ENCODE measurements at regions not wholly inside any gene's neighbourhood (a gene's known extent, or its start where the extent isn't known, plus 50 kb on each side); places are given as distances from the start of the nearest gene placed in this dataset.

DNA sequence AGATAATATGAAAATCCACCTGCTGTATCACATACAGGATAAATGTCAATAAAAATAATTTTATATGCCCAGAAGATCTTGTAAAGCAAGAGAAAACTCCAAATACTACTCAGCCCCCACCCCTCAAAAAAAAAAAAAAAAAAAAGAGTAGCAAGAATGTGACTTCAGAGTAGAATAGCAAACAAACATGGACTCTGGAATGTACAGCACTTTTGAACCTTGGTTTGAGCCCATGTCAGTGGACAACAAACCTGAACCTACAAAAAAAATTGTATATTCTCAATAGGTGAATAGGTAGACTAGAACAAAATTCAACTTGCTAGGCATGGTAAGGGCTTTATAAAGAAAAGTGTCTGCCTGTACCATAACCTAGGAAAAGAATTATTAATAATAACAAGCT is 428.0 kb downstream of the SLITRK6 start:
- DNase-seq = no peak

DNA sequence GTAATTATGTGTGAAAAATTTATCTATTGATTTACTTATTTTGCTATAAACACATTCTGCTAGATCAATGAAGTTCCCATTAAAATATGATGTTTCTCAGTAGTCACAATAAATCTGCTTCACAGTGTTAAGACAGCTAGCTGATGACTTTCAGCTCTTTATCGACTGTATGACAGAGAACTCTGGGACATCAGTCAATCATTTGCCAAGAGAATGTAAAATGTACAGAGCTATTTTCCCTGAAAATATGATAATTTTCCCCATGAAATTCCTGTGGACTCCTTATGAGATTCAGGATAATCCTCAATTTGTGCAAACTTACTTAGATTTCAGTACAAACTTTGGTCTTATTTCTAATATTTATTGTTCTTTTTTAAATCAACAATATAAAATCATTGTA is 430.5 kb downstream of the SLITRK6 start:
- no peak for DNase-seq

DNA sequence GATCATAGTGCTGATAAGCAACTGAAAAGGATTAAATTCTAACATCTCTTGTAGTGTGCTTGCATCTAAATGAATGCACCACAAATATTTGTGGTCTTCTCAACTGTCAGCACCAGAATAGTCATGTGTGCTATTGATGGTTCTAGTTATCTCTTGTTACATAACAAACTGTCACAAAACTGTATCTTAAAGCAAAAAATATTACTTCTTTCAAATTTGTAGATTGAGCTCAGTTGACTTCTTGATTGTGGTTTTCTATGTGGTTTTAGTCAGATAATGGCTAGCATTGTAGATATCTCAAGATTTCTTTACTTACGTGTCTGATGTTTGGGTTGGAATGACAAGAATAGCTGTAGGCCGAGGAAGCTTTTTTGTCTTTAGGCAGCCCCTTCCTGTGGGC is 431.3 kb downstream of the SLITRK6 start:
- DNase-seq = no peak

DNA sequence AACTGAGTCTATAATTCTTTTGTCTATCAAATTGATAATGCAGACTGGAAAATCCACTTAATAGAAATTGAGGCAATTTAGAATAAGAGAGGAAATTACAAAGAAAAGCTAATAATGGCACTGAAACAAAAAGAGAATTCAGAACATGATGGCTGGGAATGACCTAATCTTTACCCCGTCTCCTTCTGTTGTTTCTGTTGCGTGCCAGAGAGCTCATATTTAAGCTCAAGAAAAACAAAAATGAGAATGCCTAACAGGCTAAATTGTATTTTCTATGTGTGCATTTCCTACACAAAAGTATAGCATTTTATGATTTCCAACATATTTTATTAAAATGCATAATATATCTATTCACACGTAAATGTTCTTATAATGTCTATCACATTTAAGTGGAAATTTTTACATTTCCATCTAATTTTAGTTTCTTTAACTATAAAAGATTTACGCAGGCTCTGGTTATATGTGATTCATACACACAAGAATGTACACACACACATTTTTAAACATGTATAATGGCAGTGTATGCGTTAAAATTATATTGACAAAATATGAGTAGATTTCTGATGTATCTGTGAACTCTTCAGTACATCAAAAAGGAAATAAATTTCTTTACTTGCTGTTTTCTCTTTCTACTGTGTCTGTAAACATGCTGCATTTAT is 432.3 kb downstream of the SLITRK6 start:
- no peak for DNase-seq

DNA sequence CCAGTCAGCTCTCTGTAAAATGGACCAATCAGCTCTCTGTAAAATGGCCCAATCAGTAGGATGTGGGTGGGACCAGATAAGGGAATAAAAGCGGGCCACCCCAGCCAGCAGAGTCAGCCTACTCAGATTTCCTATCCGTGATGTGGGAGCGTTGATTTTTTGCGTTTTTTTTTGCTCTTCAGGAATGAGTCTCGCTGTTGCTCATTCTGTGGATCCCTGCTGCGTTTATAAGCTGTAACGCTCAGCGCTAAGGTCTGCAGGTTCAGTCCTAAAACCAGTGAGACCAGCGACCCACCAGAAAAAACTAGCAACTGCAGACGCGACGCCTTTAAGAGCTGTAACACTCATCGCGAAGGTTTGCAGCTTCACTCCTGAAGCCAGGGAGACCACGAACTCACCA is 435.7 kb downstream of the SLITRK6 start:
- no peak for DNase-seq

DNA sequence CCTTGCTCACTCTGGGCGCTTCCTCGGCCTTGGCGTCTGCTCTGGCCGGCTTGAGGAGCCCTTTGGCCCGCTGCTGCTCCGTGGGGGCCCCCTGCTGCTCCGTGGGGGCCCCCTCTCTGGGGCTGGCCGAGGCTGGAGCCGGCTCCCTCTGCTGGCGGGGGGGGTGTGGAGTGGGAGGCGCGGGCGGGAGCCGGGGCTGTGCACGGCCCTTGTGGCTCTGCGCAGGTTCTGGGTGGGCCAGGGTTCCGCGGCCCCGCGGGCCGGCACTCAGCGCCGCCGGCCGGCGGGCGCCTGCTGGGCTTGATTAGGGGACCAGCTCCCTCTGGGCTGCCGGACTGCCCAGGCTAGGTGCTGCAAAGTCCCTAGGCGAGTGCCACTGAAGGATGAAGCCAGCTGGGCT is 436.2 kb downstream of the SLITRK6 start:
- DNase-seq = no peak

DNA sequence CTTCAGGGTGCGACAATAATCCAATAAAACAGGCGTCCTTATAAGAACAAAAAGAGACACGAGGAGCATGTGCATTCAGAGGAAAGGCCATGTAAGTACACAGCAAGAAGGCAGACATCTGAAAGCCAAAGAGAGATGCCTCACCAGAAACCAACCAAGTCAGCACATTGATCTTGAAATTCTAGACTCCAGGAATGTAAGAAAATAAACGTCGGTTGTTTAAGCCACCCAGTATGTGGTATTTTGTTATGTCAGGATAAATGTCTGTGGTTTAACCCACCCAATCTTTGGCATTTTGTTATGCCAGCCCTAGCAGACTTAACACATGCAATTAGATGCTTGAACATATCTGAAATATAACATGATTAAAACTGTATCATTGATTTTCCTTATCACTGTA is 452.0 kb downstream of the SLITRK6 start:
- DNase-seq = no peak

DNA sequence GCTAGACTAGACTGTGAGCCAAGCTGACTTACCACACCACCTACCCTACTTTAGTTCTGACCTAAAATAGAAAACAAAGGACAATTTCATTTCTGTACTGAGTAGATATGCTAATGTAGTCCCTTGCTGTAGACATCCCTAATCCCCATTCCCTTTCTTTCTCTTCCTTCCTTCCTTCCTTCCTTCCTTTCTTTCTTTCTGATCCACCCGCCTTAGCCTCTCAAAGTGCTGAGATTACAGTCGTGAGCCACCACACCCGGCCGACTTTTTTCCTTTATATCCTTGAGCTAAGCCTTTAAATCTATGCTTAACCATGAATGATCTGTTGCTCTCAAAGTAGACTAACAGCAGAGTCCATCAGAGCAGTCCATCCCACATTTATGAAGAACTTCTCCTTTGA is 465.0 kb downstream of the SLITRK6 start:
- DNase-seq = no peak

DNA sequence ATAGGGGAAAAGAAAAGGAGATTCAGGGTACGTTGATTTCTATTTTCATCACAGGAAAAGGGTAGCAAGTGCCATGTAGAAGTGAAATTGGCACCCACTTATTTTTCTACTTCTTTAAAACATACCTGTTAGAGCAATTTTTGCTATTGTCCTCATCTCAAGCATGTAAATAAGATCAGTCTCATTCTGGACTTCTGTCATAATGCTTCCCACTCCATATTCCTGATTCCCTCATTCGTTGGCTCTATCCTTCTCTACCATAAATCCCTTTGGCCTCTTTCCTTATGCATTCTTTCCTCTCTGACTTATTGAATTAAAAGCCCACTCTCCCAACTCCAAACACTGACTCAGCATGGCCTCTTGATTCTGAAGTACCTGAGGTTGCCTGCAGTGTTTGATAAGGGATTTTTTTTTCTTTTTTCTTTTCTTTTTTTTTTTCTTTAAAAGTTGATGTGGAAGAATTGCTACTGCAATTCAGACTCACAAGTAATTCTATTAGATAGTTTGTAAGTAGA is 465.7 kb downstream of the SLITRK6 start:
- no peak for DNase-seq

DNA sequence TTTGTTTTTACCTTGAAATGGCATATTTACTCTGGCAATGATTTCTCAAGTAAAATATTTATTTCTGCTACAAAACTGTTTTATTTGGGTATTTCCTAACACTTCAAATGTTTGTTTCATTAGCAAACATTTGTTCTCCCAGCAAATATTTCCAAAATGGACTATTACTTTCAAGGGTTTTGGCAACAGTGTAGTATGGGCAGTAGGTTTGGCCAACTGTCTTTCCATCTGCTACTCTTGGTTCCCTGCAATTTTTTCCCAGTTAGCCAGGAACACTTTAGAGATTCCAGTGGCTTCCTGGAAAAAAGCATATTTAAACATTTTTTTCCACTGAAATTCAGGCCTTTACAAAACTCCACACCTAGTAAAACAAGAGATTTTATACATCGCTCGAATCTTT is 466.6 kb downstream of the SLITRK6 start:
- DNase-seq = no peak

DNA sequence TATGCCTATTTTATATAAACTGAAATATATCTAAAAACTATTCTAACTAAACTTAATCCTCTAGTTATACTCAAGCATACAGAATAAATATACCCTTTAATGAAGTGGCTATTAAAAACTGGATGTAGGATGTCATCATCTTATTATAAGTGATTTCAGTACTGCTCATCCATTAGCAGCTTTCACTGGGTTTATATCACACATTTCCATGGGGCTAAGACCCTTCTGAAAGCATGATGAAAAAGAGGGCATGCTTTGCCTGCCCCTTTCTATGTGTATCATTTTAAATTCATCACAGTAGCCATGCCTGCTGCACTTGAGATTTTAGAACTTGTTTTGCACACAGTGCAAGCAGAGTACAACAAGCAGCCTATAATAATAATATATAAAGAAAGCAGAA is 477.5 kb downstream of the SLITRK6 start:
- no peak for DNase-seq

DNA sequence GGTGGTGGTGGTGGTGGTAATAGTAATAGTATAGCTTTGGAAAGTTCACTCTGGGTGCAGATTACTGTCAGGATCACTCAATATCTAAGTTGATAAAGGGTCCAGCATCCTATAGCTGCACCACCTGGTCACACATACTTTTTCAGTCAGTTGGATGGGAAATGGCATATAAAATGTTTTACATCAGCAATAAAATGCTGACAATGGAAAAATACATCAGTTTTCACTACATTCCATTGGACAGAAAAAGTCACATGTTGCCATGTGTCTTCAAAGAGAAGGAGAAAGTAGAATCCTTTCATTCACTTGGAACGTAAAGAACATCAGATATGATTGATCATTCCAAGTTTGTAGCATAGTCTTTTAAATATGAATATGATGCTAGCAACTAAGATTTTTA is 481.4 kb downstream of the SLITRK6 start:
- DNase-seq = no peak

DNA sequence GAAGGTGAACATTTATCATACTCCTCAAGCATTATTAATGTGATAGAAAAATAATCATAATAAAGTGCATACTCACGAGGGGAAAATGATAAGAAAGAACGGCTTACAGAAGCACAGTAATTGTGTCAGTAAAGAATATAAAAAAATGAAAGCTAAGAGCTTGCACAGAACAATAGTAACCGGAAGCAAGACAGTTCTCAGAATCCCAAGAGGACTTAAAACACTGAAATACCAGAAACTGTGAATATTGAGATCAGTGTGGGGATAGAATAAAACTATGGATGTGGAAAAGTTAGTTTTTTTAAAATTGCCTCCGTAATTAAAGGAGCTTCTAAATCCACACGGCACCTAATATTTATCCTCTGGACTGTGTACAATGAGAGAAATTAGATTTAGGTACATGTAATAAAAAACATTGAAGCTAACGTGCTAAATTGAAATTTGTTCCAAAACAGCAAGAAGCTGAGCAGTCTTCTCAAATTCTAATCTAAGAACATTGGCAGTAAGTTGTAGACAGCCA is 482.7 kb downstream of the SLITRK6 start:
- no peak for DNase-seq

DNA sequence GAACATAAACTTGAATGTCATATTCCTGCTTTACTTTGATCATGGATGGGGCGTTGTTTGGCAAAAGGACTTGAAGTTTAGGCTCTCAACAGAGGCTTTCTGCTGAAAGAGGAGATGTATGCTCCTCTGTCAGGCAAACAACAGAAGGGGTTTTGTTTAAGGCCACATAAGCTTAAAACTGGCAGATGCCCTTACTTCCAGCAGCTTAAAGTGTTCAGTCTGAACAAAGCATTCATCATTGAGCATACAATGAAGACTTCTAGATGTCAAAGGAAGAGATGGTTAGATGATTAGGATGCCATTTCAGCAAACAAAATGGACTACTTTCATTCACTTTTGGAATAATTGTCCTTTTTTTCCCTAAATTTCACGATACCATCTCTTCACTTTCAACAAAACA is 484.5 kb downstream of the SLITRK6 start:
- DNase-seq = no peak

DNA sequence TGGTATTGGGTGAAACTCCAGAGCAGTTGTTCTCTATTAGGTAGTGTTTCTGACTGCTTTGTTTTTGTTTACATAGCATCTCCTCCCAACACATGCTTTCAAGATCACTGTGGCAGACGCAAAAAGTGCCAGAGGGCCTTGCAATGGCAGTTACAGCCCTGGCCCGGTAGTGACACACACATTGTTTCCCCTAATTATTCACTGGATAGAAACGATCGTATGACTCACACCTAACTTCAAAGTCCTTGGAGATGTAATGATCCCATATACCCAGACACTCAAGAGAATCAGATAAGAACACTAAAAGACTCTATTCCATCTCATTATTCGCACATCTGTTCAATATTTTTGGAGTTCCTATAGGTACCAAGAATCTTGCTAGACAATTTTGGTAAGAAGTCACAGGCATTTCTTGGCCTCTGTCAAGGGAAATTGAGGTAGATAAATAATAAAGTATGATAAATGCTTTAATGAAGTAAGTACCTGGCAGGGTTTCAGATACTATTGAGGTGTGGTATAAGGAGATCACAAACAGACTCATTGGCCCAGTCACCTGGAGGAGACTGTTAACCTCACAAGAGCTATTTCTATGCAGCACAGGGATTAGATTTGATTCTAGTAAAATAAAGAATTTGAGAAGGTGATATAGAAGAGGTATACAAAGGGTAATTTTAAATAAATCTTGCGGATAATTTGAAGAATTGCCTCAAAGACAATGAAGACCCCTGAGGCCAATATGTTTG is 485.3 kb downstream of the SLITRK6 start:
- DNase-seq = no peak

DNA sequence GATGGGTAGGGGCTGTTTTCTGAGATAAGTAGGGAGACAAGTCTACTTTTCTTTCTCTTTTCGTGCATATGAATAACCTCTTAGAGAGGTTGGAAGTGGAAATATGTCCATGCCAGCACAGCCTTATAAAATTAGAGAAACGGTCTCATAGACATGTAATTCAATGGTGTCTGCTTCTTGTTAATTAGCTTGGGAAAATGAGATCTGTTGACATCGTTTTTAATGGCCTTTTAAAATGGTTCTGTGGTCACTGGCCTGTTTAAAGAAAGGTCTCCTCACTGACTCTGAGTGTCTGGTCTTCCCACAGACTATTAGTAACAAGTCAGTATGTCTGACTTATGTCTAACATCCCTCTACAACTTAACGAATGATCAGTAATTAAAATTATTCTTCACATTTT is 487.1 kb downstream of the SLITRK6 start:
- no peak for DNase-seq

DNA sequence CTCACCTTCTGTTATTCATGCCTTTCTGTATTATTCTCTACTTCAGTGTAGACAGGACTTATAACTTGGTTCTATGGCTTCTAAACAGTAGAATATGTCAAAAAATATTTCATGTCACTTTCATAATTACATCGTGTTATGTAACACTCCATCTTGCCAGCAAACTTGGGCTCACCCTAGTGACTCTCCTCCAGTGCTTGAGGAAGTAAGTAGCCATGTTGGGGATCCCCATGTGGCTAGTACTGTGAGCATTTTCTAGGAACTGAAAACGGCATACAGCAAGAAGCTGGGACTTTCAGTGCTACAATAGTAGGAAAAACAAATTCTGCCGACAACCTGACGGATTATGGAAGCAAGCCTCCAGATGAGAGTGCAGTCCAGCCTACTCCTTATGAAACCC is 495.6 kb downstream of the SLITRK6 start:
- no peak for DNase-seq

DNA sequence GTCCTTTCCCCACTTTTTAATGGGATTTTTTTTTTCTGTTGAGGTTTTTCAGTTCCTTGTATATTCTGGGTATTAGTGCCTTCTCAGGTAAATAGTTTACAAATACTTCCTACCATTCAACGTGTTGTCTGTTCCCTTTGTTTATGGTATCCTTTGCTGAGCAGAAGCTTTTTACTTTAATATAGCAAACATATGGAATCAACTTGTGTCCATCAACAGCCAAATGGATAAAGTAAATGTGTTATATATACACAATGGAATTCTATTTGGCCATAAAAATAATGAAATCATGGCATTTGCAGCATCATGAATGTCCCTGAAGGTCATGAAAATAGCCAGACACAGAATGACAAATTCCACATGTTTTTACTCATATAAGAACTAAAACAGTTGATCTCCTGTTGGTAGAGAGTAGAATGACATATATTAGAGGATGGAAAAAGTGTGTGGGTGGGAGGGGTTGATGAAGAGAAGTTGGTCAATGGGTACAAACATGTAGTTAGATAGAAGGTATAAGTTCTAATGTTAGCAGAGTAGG is 500.8 kb downstream of the SLITRK6 start:
- no peak for DNase-seq

DNA sequence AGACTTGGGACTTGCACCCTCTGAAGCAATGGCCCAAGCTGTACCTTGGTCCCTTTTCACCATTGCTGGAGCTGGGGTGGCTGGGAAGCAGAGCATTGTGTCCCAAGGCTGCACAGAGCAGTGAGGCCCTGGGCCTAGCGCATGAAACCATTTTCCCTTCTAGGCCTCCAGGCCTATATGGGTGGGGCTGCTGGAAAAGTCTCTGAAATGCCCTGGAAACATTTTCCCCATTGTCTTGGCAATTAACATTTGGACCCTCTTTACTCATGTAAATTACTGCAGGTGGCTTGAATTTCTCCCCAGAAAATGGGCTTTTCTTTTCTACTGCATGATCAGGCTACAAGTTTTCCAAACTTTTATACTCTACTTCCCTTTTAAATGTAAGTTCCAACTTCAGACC is 510.5 kb downstream of the SLITRK6 start:
- DNase-seq = no peak

DNA sequence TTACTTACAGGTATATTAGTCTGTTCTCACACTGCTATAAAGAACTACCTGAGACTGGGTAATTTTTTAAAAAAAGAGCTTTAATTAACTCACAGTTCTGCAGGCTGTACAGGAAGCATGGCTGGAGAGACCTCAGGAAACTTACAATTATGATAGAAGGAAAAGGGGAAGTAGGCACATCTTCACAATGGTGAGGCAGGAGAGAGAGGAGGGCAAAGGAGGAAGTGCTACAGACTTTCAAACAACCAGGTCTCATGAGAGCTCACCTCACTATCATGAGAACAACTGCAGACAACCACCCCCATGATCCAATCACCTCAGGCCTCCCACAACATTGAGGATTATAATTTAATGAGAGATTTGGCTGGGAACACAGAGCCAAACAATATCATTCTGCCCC is 511.7 kb downstream of the SLITRK6 start:
- no peak for DNase-seq

DNA sequence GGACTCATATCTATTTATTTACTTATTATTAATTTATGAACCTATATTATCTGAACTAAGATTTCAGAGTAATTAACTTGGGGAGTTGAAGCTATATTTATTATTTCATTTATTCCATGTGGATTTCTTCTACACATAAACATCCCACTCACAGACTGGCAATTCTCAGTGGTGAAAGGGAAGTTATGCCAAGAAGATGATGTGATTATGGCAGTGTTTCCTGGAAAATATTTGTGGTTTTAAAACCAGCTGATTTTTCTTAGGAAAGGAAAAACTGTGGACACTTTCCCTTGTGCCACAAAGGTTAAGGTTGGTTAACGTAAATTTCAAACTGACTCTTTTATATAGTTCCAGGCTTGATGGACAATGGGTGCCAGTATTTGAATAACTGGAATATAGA is 513.1 kb downstream of the SLITRK6 start:
- no peak for DNase-seq

DNA sequence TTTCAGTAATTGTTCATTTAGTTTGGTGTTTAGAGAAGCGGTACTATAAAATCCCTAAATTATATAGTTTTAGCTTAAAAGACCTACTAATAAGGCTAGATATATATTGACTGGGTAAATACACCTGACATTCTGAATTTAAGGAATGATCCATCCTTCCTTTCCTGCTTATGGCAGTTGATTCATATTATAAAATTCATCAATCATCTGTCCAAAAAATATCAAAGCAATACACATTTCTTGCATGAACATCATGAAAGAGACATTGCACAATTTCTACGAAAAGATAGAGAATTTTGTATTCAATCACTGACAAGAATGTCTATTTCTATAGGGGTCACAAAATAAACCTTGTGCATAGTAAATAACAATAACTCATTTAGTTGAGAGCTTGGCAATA is 514.9 kb downstream of the SLITRK6 start:
- DNase-seq = no peak

DNA sequence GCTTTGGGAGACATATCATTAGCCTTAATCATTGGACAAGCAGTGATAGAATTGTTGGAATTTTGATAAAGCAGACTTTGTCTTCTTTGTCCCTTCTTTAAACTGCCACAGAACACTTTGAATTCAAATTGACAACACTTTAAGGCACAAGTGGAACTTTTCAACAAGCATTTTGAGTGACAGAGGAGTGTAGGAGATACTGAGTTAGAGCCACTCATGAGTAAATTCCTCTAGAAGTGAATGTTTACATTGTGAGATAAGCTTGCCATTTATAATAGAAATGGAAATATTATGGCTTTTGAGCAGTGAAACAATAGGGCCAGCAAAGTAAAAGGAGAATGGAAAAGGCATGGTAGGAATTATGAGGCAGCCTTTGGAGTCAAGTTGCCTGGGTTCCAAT is 515.8 kb downstream of the SLITRK6 start:
- DNase-seq = no peak

DNA sequence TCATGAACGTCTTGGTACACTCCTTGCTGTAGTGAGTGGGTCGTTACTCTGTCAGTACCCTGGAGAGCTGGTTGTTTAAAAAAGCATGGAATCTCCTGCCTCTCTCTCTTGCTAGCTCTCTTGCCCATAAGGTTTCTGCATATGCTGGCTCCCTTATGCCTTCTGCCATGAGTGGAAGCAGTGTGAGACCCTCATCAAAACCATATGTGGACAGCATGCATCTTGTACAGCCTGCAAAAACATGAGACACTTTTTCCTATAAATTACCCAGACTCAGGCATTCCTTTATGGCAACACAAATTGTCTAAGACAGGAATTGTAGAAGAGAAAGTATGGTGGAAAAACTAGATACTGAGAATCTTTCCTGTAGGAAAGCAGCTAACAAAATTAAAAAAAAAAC is 516.3 kb downstream of the SLITRK6 start:
- DNase-seq = no peak

All from CD4-positive, alpha-beta T cell treated with Interferon gamma for 1 hour (primary cell).